ENCODE measurements at regions not wholly inside any gene's neighbourhood (a gene's known extent, or its start where the extent isn't known, plus 50 kb on each side); places are given as distances from the start of the nearest gene placed in this dataset.

- TF ChIP-seq POLR2AphosphoS5 (IDR thresholded peaks at IDR 0.05), result no peak
- no peak for TF ChIP-seq CTCF (IDR thresholded peaks at IDR 0.05)
Measured at GRCh38 chr9:20284601-20285289, 337.6 kb downstream of the MLLT3 start.

Measured in suprapubic skin (tissue), 3 donors.